ENCODE measurements at regions not wholly inside any gene's neighbourhood (a gene's known extent, or its start where the extent isn't known, plus 50 kb on each side); places are given as distances from the start of the nearest gene placed in this dataset.
"Not testable (repeated sequence)": the region's sequence is repeated elsewhere in the genome, so short reads cannot be mapped to it uniquely, and the experiment has no call there.

DNA sequence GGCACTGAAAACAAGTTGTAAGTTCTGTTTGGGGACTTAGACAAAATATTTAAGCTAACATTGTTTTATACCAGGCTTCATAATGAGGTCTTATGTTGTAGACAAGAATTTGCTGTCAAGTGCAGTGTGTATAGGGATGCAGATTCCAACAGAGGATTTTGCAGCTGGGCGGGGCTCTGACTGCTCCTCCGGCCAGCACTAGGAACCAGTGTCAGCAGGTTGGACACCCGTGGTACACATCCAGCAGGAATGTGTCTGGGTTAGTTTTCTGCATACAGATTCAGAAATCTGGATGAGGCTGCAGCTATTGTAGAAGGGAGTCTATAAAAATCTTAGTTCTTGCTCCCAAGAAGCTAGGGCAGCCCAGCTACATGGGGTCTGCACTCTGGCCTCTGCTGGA lies 194.3 kb upstream of the RBM19 start:
- Histone ChIP-seq H3K27ac (no peak overlapping the region), H3K4me3 (no peak overlapping the region), H3K4me1 (no peaks in the 10 kb centered on the region), H3K9me3 (no peaks in the 10 kb centered on the region), H3K27me3 (no peaks in the 10 kb centered on the region), H3K36me3 (ENCODE audit: low read depth, missing control alignments) (no peaks in the 10 kb centered on the region)
- DNase-seq = no peak
- TF ChIP-seq, protein P1, sequence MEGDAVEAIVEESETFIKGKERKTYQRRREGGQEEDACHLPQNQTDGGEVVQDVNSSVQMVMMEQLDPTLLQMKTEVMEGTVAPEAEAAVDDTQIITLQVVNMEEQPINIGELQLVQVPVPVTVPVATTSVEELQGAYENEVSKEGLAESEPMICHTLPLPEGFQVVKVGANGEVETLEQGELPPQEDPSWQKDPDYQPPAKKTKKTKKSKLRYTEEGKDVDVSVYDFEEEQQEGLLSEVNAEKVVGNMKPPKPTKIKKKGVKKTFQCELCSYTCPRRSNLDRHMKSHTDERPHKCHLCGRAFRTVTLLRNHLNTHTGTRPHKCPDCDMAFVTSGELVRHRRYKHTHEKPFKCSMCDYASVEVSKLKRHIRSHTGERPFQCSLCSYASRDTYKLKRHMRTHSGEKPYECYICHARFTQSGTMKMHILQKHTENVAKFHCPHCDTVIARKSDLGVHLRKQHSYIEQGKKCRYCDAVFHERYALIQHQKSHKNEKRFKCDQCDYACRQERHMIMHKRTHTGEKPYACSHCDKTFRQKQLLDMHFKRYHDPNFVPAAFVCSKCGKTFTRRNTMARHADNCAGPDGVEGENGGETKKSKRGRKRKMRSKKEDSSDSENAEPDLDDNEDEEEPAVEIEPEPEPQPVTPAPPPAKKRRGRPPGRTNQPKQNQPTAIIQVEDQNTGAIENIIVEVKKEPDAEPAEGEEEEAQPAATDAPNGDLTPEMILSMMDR (IDR thresholded peaks at IDR 0.05) = no peak
- no peak for TF ChIP-seq POLR2A (IDR thresholded peaks at IDR 0.05)
- 69 to 78% methylated on average over 3 of the region's 3 CpGs for WGBS, 2 donors
- intact Hi-C loops (cut with DNase I; ENCODE audit: low total_unique reads) = no loop called here

DNA sequence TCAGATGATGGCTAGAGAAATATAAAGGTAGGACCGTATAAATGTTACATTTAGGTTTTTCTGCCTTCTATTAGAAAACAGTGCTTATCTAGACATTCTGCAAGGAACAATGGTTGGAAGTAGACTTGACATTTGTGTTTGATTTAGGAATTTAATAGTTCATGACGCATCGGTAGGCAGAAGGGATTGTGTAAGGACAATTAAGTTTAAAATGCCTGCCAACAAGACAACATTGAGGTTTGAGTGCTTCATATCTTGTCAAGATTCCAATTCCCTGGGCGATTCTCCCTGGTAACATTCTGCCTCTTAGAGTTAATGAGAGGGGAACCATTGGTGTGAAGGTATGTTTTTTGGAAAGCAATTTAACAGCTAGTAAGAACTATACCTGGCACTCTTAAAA lies 186.8 kb upstream of the RBM19 start:
- no peak for DNase-seq
- TF ChIP-seq, protein P1 (IDR thresholded peaks at IDR 0.05) = no peak
- no peak for TF ChIP-seq POLR2A (IDR thresholded peaks at IDR 0.05)
- intact Hi-C loops (cut with DNase I; ENCODE audit: low total_unique reads) = no loop called here
- Histone ChIP-seq H3K4me3 (no peak overlapping the region), H3K27me3 (no peaks in the 10 kb centered on the region), H3K27ac (no peak overlapping the region), H3K36me3 (ENCODE audit: low read depth, missing control alignments) (no peaks in the 10 kb centered on the region), H3K4me1 (no peaks in the 10 kb centered on the region), H3K9me3 (no peaks in the 10 kb centered on the region)
- 63 to 75% methylated on average over 4 of the region's 4 CpGs for WGBS, 2 donors

DNA sequence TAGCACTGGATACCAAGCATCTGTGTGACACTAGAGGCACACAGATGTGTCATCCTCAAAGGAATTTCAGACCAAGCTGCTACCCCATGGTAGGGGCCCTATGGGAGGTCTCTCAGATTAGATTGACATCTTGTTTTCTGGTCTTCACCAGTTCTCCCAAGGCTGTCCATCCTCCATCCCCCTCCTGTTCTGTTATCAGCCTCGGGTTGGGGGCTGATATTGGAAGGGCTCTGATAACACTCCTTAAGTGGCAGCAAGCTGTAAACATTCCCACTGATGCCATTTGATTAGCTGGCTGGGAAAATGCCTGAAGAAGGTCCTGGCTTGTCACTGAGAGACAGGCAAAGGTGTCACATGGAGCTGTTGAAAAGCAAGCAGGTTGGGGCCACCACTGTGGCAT lies 185.9 kb upstream of the RBM19 start:
- no peak for DNase-seq
- TF ChIP-seq, protein P1 (IDR thresholded peaks at IDR 0.05) = no peak
- no peak for TF ChIP-seq POLR2A (IDR thresholded peaks at IDR 0.05)
- WGBS, 2 donors = 27 to 28% methylated on average over 1 of the region's 1 CpG
- H3K4me1 ChIP-seq = no peaks in the 10 kb centered on the region
- intact Hi-C loops (cut with DNase I; ENCODE audit: low total_unique reads) = no loop called here
- H3K27me3 ChIP-seq = no peaks in the 10 kb centered on the region
- H3K9me3 ChIP-seq = no peaks in the 10 kb centered on the region
- no peak overlapping the region for H3K27ac ChIP-seq
- no peak overlapping the region for H3K4me3 ChIP-seq
- no peaks in the 10 kb centered on the region for H3K36me3 ChIP-seq (ENCODE audit: low read depth, missing control alignments)

DNA sequence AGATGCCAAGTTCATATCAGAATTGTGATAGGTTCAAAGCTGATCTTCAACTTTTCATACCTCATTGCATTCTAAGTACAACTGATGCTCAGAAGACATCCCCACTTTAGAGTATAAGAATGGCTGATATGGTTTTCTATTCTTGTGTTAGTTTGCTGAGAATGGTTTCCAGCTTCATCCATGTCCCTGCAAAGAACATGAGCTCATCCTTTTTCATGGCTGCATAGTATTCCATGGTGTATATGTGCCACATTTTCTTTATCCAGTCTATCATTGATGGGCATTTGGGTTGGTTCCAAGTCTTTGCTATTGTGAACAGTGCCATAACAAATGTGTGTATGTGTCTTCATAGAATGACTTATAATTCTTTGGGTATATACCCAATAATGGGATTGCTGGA lies 184.5 kb upstream of the RBM19 start:
- DNase-seq; H3K27ac ChIP-seq; H3K4me3 ChIP-seq; H3K36me3 ChIP-seq (ENCODE audit: low read depth, missing control alignments); H3K4me1 ChIP-seq; H3K27me3 ChIP-seq; H3K9me3 ChIP-seq; intact Hi-C loops (cut with DNase I; ENCODE audit: low total_unique reads): not testable (repeated sequence)

DNA sequence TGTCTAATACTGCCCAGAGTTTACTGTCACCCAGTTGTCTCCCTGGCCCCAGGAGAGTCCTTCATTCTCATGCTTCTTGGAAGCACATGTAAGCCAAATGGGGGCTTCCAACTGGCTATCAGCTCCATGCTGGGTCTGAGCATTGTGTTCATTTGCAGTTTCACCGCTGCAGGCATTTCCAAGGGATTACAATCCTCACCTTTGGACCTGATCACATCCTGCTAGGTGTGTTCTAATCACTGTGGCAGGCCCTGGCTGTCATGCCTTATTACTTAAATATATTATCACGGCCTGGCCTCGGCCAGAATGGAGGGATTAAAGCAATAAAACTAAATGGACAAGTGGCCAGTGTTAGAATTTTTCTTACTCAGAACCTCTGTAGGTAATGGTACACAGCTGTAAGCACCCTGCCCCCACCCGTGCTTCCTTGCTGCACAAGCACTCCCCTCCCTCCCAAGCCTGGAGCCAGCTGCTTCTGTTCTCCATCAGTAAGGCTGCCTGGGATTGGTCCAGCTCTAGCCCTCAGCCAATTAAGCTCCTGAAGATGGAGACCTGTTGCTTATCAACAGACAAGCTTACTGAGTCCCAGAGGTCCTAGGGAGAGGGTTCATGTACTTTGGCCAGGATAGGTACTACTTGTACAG lies 175.9 kb upstream of the RBM19 start:
- H3K36me3 ChIP-seq (ENCODE audit: low read depth, missing control alignments) = no peaks in the 10 kb centered on the region
- no peak overlapping the region for H3K27ac ChIP-seq
- TF ChIP-seq, protein P1 (IDR thresholded peaks at IDR 0.05) = no peak
- no peak for TF ChIP-seq POLR2A (IDR thresholded peaks at IDR 0.05)
- no peaks in the 10 kb centered on the region for H3K4me1 ChIP-seq
- WGBS, 2 donors = 48 to 62% methylated on average over 4 of the region's 4 CpGs
- DNase-seq = no peak
- no peaks in the 10 kb centered on the region for H3K27me3 ChIP-seq
- intact Hi-C loops (cut with DNase I; ENCODE audit: low total_unique reads) = no loop called here
- no peak overlapping the region for H3K4me3 ChIP-seq
- H3K9me3 ChIP-seq = no peaks in the 10 kb centered on the region

Data from testis (tissue), 2 donors.